IMR-90 (cell line): ENCODE measurements at regions not wholly inside any gene's neighbourhood (a gene's known extent, or its start where the extent isn't known, plus 50 kb on each side); places are given as distances from the start of the nearest gene placed in this dataset.

Experiments used
- ATAC-seq: fragments of 200-7000 bp; cut with Tn5 transposase; 2 replicates; pipeline ENCODE4 v1.9.1; 2020; ENCODE audit warnings: low read depth, mild to moderate bottlenecking, moderate library complexity
- BruUV-seq: library from RNA; stranded (reverse); fragments of 400-500 nt; replicated peaks from 2 replicates; lab custom pipeline; 2021; lab: Mats Ljungman, UMichigan
- CTCF ChIA-PET: fragments of 300-600 bp; formaldehyde crosslinking; extraction: SDS; loops from one replicate; lab custom pipeline; 2021; ENCODE audit warnings: antibody characterized with exemption; lab: Yijun Ruan, JAX
- POLR2A ChIA-PET: fragments of 300-600 bp; sonication (Branson Sonifier 250); formaldehyde crosslinking; loops from one replicate; lab custom pipeline; 2022; ENCODE audit warnings: antibody characterized with exemption; ENCODE audit not compliant: unreplicated experiment; lab: Charles Lee
- DNase-seq: peaks from one replicate; pipeline ENCODE4 v3.0.0; 2013
- H2AFZ ChIP-seq: replicated peaks from 2 replicates; pipeline ENCODE3; 2013; ENCODE audit warnings: low read length, mild to moderate bottlenecking; ENCODE audit not compliant: poor library complexity
- H2AK5ac ChIP-seq: 2 replicates; pipeline ENCODE4 v1.6.1; 2013; ENCODE audit warnings: low read depth, low read length, inconsistent platforms
- H2AK9ac ChIP-seq: replicated peaks from 2 replicates; pipeline ENCODE3; 2013; ENCODE audit warnings: mild to moderate bottlenecking, low read depth, low read length, moderate library complexity; ENCODE audit not compliant: poor library complexity
- H2BK120ac ChIP-seq: 2 replicates; pipeline ENCODE4 v1.6.1; 2013; ENCODE audit warnings: low read depth, low read length, inconsistent platforms
- H2BK15ac ChIP-seq: 3 replicates; pipeline ENCODE4 v1.6.1; 2013; ENCODE audit warnings: low read depth, low read length, inconsistent platforms
- H2BK20ac ChIP-seq: 2 replicates; pipeline ENCODE4 v1.6.1; 2013; ENCODE audit warnings: low read depth, mild to moderate bottlenecking, inconsistent platforms, low read length, moderate library complexity
- H2BK5ac ChIP-seq: 2 replicates; pipeline ENCODE4 v1.6.1; 2013; ENCODE audit warnings: mild to moderate bottlenecking, low read depth, low read length, inconsistent platforms; ENCODE audit not compliant: poor library complexity, severe bottlenecking
- H3K14ac ChIP-seq: replicated peaks from 2 replicates; pipeline ENCODE4 v1.6.1; 2013; ENCODE audit warnings: low read depth, low read length, inconsistent platforms
- H3K18ac ChIP-seq: 2 replicates; pipeline ENCODE4 v1.6.1; 2013; ENCODE audit warnings: low read depth, low read length, control low read depth
- H3K23ac ChIP-seq: 2 replicates; pipeline ENCODE4 v1.6.1; 2013; ENCODE audit warnings: low read depth, low read length, inconsistent platforms
- H3K27ac ChIP-seq: 2 replicates; pipeline ENCODE4 v1.5.1; 2013; ENCODE audit warnings: mild to moderate bottlenecking, control low read depth, low read length; ENCODE audit not compliant: insufficient read depth
- H3K27me3 ChIP-seq: 2 replicates; pipeline ENCODE4 v1.6.1; 2013; ENCODE audit warnings: low read length; ENCODE audit not compliant: control insufficient read depth, insufficient read depth
- H3K36me3 ChIP-seq: 2 replicates; pipeline ENCODE4 v1.6.1; 2013; ENCODE audit warnings: low read length, mixed read lengths; ENCODE audit not compliant: control insufficient read depth, insufficient read depth
- H3K4ac ChIP-seq: 2 replicates; pipeline ENCODE4 v1.6.1; 2013; ENCODE audit warnings: low read depth, low read length, inconsistent platforms
- H3K4me1 ChIP-seq: 2 replicates; pipeline ENCODE4 v1.6.1; 2013; ENCODE audit warnings: low read length, mixed read lengths; ENCODE audit not compliant: control insufficient read depth, insufficient read depth
- H3K4me2 ChIP-seq: 2 replicates; pipeline ENCODE4 v1.6.1; 2013; ENCODE audit warnings: low read depth, mild to moderate bottlenecking, control low read depth, low read length, moderate library complexity
- H3K4me3 ChIP-seq: 2 replicates; pipeline ENCODE4 v1.5.1; 2013; ENCODE audit warnings: low read depth, mild to moderate bottlenecking, control low read depth, low read length, moderate library complexity; ENCODE audit not compliant: insufficient read depth
- H3K56ac ChIP-seq: 2 replicates; pipeline ENCODE4 v1.6.1; 2013; ENCODE audit warnings: low read length, inconsistent platforms; ENCODE audit not compliant: insufficient read depth; ENCODE audit errors: extremely low read depth
- H3K79me1 ChIP-seq, 2 experiments: 2 replicates each; pipeline ENCODE4 v1.6.1; 2013; ENCODE audit warnings: low read length in 2 of 2, inconsistent platforms in 1 of 2, low read depth in 1 of 2
- H3K9ac ChIP-seq: 2 replicates; pipeline ENCODE4 v1.6.1; 2013; ENCODE audit warnings: low read depth, low read length, control low read depth
- H3K9me1 ChIP-seq: 2 replicates; pipeline ENCODE4 v1.6.1; 2013; ENCODE audit warnings: low read length, inconsistent platforms; ENCODE audit not compliant: insufficient read depth
- H3K9me3 ChIP-seq: 2 replicates; pipeline ENCODE4 v1.6.1; 2013; ENCODE audit warnings: low read length; ENCODE audit not compliant: control insufficient read depth, insufficient read depth
- H4K20me1 ChIP-seq: 2 replicates; pipeline ENCODE4 v1.6.1; 2013; ENCODE audit warnings: low read length, inconsistent platforms; ENCODE audit not compliant: insufficient read depth
- H4K5ac ChIP-seq: 2 replicates; pipeline ENCODE4 v1.6.1; 2013; ENCODE audit warnings: mild to moderate bottlenecking, low read depth, low read length, control low read depth
- H4K8ac ChIP-seq, 2 experiments: 2 replicates each; pipeline ENCODE4 v1.6.1; 2013; ENCODE audit warnings: low read depth in 2 of 2, low read length in 2 of 2, control low read depth in 1 of 2, inconsistent platforms in 1 of 2
- H4K91ac ChIP-seq: 2 replicates; pipeline ENCODE4 v1.6.1; 2013; ENCODE audit warnings: low read depth, low read length, inconsistent platforms; ENCODE audit not compliant: insufficient read depth
- MAZ ChIP-seq: IDR thresholded peaks from 2 replicates; pipeline ENCODE4 v1.6.1; 2012; ENCODE audit warnings: low read depth, mild to moderate bottlenecking, low read length, improper control_type of control experiment, moderate library complexity, borderline replicate concordance
- SMC3 ChIP-seq: fragments of 150-350 bp; IDR thresholded peaks from 2 replicates; pipeline ENCODE4 v1.6.1; 2016; ENCODE audit warnings: low read depth, mild to moderate bottlenecking, antibody characterized with exemption, low read length, moderate library complexity
- WGBS, 2 experiments: methylation state at CpG; one replicate each; pipeline versions ENCODE4 v1.1.5 to v1.1.7; 2013; ENCODE audit warnings: missing lambda C conversion rate in 2 of 2; ENCODE audit not compliant: insufficient read length in 1 of 2; ENCODE audit errors: extremely low coverage in 2 of 2; 5-methylcytosine and 5-hydroxymethylcytosine counted together
- dilution Hi-C: fragments of 300-500 bp; cut with HindIII; formaldehyde crosslinking; loops from one replicate; pipeline ENCODE4 v1.14.3; 2018; ENCODE audit warnings: low sequenced_read_pairs; ENCODE audit not compliant: unreplicated experiment
- in situ Hi-C: fragments of 300-500 bp; cut with MboI; formaldehyde crosslinking; loops from 3 replicates; pipeline ENCODE4 v1.14.3; 2019; ENCODE audit warnings: low sequenced_read_pairs, inconsistent platforms, mixed read lengths
- intact Hi-C: fragments of 100-400 bp; cut with micrococcal nuclease; formaldehyde crosslinking; loops from 2 replicates; pipeline ENCODE4 v1.10.0; 2022

DNA sequence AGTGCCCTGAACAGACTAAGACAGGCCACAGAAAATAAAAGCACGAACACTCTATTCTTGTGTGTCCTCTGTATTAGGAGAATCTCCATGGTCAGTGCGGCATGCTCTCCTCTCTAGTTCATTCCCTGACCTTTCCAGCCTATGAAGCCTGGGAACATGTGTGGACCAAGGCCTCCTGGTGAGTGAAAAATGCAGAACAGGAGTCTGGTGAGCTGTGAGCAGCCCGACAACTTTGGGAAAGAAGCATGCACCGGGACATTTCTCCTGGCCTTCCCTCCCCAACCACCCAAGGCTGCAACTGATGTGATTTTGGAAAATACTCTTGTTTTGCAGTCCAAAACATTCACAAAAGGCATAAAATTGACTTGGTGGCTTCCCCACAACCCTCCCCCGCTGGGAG, 878.3 kb upstream of the ID2 start:
- Histone ChIP-seq H2BK15ac (no peak overlapping the region), H2AFZ (no peak overlapping the region), H4K5ac (no peak overlapping the region), H3K79me1 (no peaks in the 10 kb centered on the region), H2AK5ac (no peak overlapping the region), H3K9me3 (peaks cover 5% of the 10 kb centered on the region), H3K27ac (no peak overlapping the region), H2BK5ac (no peak overlapping the region), H3K27me3 (no peaks in the 10 kb centered on the region), H3K4me2 (no peak overlapping the region), H3K4me1 (no peaks in the 10 kb centered on the region), H2BK120ac (no peak overlapping the region), H3K9me1 (no peaks in the 10 kb centered on the region), H3K23ac (no peak overlapping the region), H4K91ac (no peak overlapping the region), H3K14ac (no peak overlapping the region), H3K4me3 (no peak overlapping the region), H3K9ac (no peak overlapping the region), H2BK20ac (no peak overlapping the region), H4K8ac (no peak overlapping the region), H3K4ac (no peak overlapping the region), H3K56ac (no peak overlapping the region), H3K36me3 (no peaks in the 10 kb centered on the region), H3K18ac (no peak overlapping the region), H4K20me1 (no peaks in the 10 kb centered on the region), H2AK9ac (no peak overlapping the region)
- no peak for DNase-seq
- ChIA-PET POLR2A (no interaction called here), CTCF (interaction anchor here (0.7 kb wide), 1 partner anchor 16 kb away, joined by 3 read pairs; no protein-coding TSS in a partner anchor)
- in situ Hi-C loops (no loop called here), dilution Hi-C loops (no loop called here), intact Hi-C loops (no loop called here)
- ATAC-seq, result no peak
- no CpG with 5 or more reads among the region's 5 CpGs for WGBS, 2 experiments
- TF ChIP-seq SMC3, result no peak
- TF ChIP-seq MAZ, result no peak
- no TSS peak for BruUV-seq
